8988T (cell line): ENCODE measurements at regions not wholly inside any gene's neighbourhood (a gene's known extent, or its start where the extent isn't known, plus 50 kb on each side); places are given as distances from the start of the nearest gene placed in this dataset.

Experiments
- DNase-seq: peaks from one replicate; pipeline ENCODE4 v3.0.0; 2011

GRCh38 chr20:61042506-61043385 lies 209.3 kb upstream of the CDH4 start:
- DNase-seq = no peak

- no peak for DNase-seq
These were observed 208.4 kb upstream of the CDH4 start for GRCh38 chr20:61043681-61044080.

DNA sequence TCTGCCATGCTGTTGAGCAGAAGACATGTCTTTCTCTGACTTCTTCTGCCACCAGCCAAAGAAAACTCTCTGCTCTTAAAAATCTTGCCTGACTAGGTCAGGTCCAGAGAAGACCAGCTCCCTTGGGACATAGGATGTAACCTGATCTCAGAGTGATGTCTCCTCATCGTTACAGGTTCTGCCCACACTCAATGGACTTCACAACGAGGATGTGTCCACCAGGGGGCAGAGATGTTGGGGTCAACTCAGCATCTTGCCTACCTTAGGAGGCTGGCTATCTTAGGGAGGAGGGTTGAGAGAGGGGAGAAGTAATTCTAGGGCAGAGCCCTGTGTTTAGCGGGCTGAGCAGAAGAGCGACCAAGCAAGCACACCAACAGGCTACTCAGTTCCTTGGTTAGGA lies 207.6 kb upstream of the CDH4 start:
- DNase-seq = no peak

DNA sequence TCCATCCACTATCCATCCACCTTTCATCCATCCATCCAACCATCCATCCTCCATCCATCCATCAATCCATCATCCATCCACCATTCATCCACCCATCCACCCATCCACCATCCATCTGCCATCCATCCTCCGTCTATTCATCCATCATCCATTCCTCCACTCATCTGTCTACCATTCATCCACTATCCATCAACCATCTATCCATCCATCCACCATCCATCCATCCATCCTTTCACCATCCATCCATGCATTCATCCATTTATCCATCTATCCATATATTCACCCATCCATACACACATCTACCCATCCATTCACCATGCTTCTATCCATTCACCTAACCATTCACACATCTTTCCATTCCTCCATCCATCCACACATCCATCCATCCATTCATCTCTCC lies 207.0 kb upstream of the CDH4 start:
- DNase-seq = no peak

GRCh38 chr20:61045876-61046585 lies 206.0 kb upstream of the CDH4 start:
- DNase-seq = no peak

- DNase-seq = no peak
These were observed 205.2 kb upstream of the CDH4 start for GRCh38 chr20:61046721-61047351.

- DNase-seq = no peak
These were observed 204.5 kb upstream of the CDH4 start for GRCh38 chr20:61047515-61047914.

- no peak for DNase-seq
These were observed 203.8 kb upstream of the CDH4 start for GRCh38 chr20:61048302-61048701.

DNA sequence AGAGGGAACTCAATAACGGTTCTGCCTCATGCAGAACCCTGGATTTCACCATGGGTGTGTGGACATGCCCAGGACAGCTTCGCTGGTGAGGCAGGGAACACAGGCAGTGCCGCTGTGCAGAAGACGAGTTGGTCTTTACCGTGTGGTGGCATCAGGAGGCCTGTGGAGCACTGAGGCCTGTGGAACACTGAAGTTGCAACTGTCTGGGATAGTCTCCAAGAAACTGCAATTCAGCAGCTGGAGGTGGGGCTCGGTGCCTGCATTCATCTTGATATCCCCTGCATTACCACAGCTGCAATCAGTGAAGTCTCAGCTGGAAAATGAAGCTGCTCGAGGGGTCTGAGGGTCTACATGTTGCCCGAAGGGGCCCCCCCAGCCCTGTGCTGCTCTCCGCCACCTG lies 202.4 kb upstream of the CDH4 start:
- no peak for DNase-seq

DNA sequence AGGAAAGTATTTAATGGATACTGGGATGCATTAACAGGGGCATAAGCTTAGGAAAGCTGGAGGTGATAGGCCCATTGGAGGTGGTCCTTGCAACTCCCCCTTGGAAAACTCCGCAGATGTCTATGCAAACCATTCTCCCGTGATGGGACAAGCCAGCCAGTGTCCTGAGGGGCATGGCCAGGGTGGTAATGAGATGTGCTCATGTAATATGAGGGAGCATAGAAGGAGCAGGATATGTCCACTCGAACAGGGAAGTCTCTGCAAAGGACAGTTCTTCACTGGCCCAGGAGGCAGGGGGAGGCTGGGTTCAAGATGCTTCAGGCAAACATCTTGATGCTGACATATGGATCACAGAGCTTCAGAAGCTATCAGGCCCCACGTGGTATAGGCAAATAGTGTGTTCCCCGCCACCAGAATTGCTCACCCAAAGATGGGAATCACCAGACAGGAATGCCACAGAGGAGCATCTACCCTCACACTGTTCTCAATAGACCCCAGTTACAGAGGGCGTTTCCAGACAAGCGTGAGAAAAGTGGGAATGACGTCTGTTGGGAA lies 201.6 kb upstream of the CDH4 start:
- no peak for DNase-seq

GRCh38 chr20:61052195-61052750 lies 199.8 kb upstream of the CDH4 start:
- DNase-seq = no peak

DNA sequence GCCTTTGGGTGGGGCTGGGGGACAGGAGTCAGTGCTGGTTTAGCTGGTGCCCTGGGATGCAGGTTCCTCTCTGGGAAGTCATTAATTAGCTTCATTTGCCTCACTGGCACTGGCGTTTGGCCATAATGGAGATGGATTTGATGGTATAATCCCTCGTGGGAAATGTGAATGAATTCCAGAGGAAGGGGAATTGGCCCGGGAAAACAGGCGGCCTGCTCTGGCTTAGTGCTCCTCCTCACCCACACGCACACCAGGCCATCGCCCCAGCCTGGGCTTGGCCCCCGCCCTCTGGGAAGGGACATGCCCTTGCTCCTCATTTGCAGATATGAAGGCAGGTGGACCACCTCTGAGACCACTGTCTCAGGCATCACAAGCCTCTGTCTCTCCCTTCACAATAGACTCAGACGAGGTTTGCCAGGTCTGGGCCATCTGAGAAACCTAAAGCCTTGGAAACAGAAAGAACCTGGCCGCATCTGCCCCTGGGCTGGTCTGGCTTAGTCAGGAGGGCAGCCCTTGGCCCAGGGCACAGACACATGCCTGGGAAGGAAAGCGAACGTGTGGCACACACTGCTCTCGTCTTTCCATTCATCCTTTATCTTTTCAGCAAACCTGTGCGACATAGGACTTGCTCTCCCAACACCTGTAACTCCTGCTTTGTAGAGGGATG lies 199.2 kb upstream of the CDH4 start:
- no peak for DNase-seq

GRCh38 chr20:61053487-61053886 lies 198.6 kb upstream of the CDH4 start:
- no peak for DNase-seq

DNA sequence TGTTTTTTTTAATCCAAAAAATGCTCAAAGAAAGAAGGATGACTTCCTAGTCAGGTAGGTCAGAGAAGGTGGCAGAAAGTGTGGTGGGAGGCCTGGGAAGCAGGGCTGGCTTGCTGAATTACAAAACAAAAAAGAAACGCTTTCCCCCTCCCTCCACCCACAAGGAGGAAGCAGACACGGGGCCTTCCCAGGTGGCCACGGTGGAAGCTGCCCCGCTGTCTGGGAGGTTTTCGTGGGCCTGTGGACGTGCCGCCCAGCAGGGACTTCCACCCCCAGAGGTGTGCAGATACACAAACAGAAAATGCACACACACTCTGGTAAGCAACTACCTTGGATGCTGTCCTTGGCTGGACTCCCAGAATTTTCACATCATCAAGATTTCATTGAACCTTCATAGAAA lies 198.2 kb upstream of the CDH4 start:
- no peak for DNase-seq

GRCh38 chr20:61054411-61054810 lies 197.7 kb upstream of the CDH4 start:
- no peak for DNase-seq

- DNase-seq = no peak
These were observed 196.7 kb upstream of the CDH4 start for GRCh38 chr20:61055180-61056010.

DNA sequence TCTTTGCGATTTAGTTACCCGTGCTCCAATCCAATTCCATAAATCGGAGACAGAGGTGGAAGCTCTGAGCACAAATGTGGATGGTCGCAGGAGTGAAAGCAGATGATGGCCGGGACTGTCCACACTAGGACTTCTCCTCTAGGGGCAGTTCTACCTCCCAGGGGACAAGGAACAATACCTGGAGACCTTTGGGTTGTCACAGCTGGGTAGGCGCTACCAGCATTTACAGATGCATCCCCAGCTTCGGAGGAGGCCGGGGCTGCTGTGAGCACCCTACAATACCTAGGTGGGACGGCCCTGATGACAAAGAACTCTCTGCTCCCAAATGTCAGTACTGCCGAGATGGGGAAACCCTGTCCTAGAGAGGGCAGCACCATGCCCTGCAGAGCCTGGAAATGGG lies 195.9 kb upstream of the CDH4 start:
- no peak for DNase-seq

DNA sequence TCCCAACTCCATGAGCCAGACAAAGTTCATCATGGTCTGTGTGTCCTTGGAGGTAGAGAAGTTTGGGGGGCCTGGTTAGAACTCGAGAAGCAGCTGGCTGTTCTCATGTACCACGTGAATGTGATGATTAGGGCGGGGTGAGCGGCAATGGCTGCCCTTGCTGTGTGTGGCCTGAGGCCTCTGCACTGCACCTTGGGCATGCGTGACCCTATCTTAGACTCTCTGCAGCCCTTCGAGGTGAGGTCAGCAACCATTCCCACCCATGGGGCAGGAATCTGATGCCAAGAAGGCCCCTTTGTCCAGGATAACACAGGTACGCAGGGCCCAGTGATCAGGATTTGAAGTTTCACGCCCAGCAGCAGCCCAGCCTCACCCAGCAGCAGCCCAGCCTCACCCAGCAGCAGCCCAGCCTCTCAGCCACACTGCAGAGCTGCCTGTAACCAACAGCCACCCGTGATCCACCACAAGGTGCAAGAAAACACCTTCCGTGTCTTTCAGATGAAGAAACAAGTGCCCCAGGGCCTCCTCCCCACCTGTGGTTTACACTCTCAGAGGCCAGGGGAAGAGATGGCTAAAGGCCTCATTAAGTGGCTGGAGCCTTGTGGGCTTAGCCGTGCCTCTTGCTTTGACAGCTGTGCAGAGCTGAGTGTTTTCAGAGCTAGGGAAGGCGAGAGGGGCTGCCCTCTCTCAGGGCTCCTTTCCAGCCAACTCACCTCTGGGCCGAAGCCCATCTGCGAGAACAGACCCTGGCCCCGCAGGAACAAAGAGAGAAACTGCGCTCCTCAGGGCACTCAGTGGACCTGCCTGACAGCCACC lies 195.2 kb upstream of the CDH4 start:
- no peak for DNase-seq

- no peak for DNase-seq
These were observed 194.5 kb upstream of the CDH4 start for GRCh38 chr20:61057443-61058121.

DNA sequence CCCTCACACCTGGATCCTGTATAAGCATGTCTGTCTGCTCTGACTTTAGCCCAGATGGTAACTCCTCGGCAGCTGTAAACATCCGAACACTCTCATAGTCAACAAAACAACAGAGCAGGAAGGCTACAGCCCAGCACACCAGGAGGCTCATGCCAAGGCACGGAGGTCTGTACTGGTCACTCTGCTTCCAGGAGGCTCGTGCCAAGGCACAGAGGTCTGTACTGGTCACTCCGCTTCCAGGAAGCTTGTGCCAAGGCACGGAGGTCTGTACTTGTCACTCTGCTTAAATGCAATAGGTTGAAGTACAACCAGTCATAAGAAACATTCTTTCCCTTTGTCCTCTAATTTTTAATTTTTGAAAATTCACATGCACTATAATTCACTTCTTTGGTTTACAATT lies 190.1 kb upstream of the CDH4 start:
- no peak for DNase-seq
